Keratinocyte (primary cell): ENCODE measurements at regions not wholly inside any gene's neighbourhood (a gene's known extent, or its start where the extent isn't known, plus 50 kb on each side); places are given as distances from the start of the nearest gene placed in this dataset.

Experiments
- CTCF ChIP-seq, 3 experiments: IDR thresholded peaks in 1 of 3; conservative IDR thresholded peaks in 1 of 3; optimal IDR thresholded peaks in 1 of 3; 2 replicates in 2 of 3; 3 replicates in 1 of 3; pipeline versions ENCODE3 to v1.5.1; 2011; ENCODE audit warnings: low read length in 3 of 3, mild to moderate bottlenecking in 3 of 3, moderate library complexity in 2 of 3, control low read depth in 1 of 3, inconsistent platforms in 1 of 3; ENCODE audit not compliant: insufficient read depth in 2 of 3; ENCODE audit errors: extremely low read depth in 1 of 3
- EZH2 ChIP-seq: IDR thresholded peaks from one replicate; pipeline ENCODE4 v1.6.1; 2012; ENCODE audit warnings: inconsistent platforms, mild to moderate bottlenecking, low read length, moderate library complexity

- TF ChIP-seq CTCF (optimal IDR thresholded peaks at IDR 0.05 in 1 of 3, IDR thresholded peaks at IDR 0.05 in 1 of 3, conservative IDR thresholded peaks at IDR 0.05 in 1 of 3; ENCODE audit: extremely low read depth in 1 of 3, insufficient read depth in 2 of 3, low read length in 3 of 3): no peak
- no peak for TF ChIP-seq EZH2
Measured at GRCh38 chr7:35468606-35469005, 214.7 kb upstream of the TBX20 start.
